ENCODE measurements at regions not wholly inside any gene's neighbourhood (a gene's known extent, or its start where the extent isn't known, plus 50 kb on each side); places are given as distances from the start of the nearest gene placed in this dataset.

DNA sequence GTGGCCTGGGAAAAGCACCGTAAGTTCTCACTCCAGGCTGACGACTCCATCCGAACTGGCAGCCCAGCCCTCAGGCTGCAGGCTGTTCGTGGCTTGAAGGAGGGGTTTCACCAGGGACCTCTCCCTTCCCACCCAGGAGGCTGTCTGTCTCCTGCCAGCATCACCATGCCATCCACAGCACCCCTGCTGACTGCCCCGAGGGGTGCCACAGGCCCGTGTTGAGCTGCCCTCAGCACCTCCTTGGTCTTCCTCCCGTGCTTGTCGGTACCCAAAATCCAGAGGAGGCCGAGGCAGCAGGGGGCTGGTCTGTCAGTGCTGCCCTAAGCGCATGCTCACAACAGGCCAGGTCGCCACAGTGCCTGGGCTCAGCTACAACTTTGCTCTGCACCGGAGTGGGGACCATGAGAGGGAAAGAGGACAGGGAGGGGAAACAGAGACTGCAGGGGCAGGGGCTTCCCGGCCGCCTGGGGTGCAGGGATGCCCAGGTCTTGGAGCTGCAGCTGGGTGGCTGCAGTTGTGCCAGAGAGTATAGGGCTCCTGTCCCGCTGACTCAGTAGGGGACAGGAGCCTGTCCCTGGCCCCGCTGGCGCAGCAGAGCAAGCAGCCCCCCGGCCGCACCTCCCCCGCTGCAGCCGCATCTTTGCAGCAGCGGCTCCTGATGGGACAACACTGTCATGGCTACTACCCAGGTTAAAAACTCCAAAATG lies 963.7 kb upstream of the CRIM1 start:
- Mint-ChIP-seq H3K4me3 (ENCODE audit: unreplicated experiment) (no peak overlapping the region), H3K27me3 (ENCODE audit: insufficient read depth, unreplicated experiment) (no peaks in the 10 kb centered on the region), H3K27ac (ENCODE audit: unreplicated experiment) (no peak overlapping the region), H3K9me3 (ENCODE audit: unreplicated experiment) (no peaks in the 10 kb centered on the region), H3K4me1 (ENCODE audit: low read depth, unreplicated experiment) (no peaks in the 10 kb centered on the region), H3K36me3 (ENCODE audit: insufficient read depth, unreplicated experiment) (no peaks in the 10 kb centered on the region)
- TF ChIP-seq CTCF (IDR thresholded peaks at IDR 0.05; ENCODE audit: insufficient read depth in 1 of 2, low read depth in 1 of 2, low read length in 1 of 2, severe bottlenecking in 1 of 2, unreplicated experiment in 1 of 2): no peak
- BruUV-seq (replicated peaks): no TSS peak
- no peak overlapping the region for H3K4me3 ChIP-seq (ENCODE audit: low read depth, low read length)
- ChIA-PET CTCF (no interaction called here), POLR2A (no interaction called here)
- intact Hi-C loops (cut with micrococcal nuclease; ENCODE audit: unreplicated experiment): no loop called here
- no peaks in the 10 kb centered on the region for H3K27me3 ChIP-seq (replicated peaks; ENCODE audit: control insufficient read depth, insufficient read depth, low read length)
- H3K9me3 ChIP-seq: no peaks in the 10 kb centered on the region
- no peaks in the 10 kb centered on the region for H3K36me3 ChIP-seq (ENCODE audit: control insufficient read depth, insufficient read depth, low read length)
- no peak for DNase-seq
- no peaks in the 10 kb centered on the region for H3K4me1 ChIP-seq

- Mint-ChIP-seq H3K27me3 (ENCODE audit: insufficient read depth, unreplicated experiment) (peaks cover 2% of the 10 kb centered on the region), H3K36me3 (ENCODE audit: insufficient read depth, unreplicated experiment) (no peaks in the 10 kb centered on the region), H3K4me1 (ENCODE audit: low read depth, unreplicated experiment) (no peaks in the 10 kb centered on the region), H3K27ac (ENCODE audit: unreplicated experiment) (no peak overlapping the region), H3K4me3 (ENCODE audit: unreplicated experiment) (no peak overlapping the region), H3K9me3 (ENCODE audit: unreplicated experiment) (no peaks in the 10 kb centered on the region)
- POLR2A ChIA-PET: no interaction called here
- DNase-seq: no peak
- no TSS peak for BruUV-seq (replicated peaks)
- TF ChIP-seq CTCF (IDR thresholded peaks at IDR 0.05; ENCODE audit: insufficient read depth in 1 of 2, low read depth in 1 of 2, low read length in 1 of 2, severe bottlenecking in 1 of 2, unreplicated experiment in 1 of 2): no peak
- no peak overlapping the region for H3K4me3 ChIP-seq (ENCODE audit: low read depth, low read length)
- 0 out of 2 replicates have a peak, but pooled peaks cover 2% of the 10 kb centered on the region for H3K9me3 ChIP-seq
- CTCF ChIA-PET: no interaction called here
- H3K4me1 ChIP-seq: no peaks in the 10 kb centered on the region
- H3K36me3 ChIP-seq (ENCODE audit: control insufficient read depth, insufficient read depth, low read length): no peaks in the 10 kb centered on the region
- intact Hi-C loops (cut with micrococcal nuclease; ENCODE audit: unreplicated experiment): no loop called here
- no peaks in the 10 kb centered on the region for H3K27me3 ChIP-seq (replicated peaks; ENCODE audit: control insufficient read depth, insufficient read depth, low read length)
Measured at GRCh38 chr2:35378791-35379190, 976.8 kb upstream of the CRIM1 start.

DNA sequence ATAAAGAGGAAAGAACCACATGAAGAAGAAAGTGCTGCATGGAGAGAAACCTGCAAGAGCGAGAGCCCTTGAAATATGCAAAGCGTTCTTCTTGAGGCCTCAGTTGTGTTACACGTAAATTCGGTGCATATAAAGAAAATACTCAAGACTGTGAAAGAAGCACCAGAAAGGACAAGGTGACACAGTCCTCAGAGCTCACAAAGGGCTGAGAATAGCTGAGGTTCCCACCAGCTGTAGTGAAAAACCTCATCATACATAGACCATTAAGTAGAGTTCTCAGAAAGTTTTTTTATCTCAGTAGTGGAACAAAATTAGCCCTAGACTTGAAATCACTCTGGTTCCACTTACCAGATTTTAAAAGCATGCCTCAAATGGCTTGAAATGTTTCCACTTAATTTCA lies 980.7 kb upstream of the CRIM1 start:
- Histone ChIP-seq H3K36me3 (ENCODE audit: control insufficient read depth, insufficient read depth, low read length) (no peaks in the 10 kb centered on the region), H3K27me3 (replicated peaks; ENCODE audit: control insufficient read depth, insufficient read depth, low read length) (no peaks in the 10 kb centered on the region), H3K4me1 (no peaks in the 10 kb centered on the region), H3K9me3 (0 out of 2 replicates have a peak, but pooled peaks cover 3% of the 10 kb centered on the region), H3K4me3 (ENCODE audit: low read depth, low read length) (no peak overlapping the region)
- no peaks in the 10 kb centered on the region for H3K36me3 Mint-ChIP-seq (ENCODE audit: insufficient read depth, unreplicated experiment)
- no peak for DNase-seq
- no peaks in the 10 kb centered on the region for H3K4me1 Mint-ChIP-seq (ENCODE audit: low read depth, unreplicated experiment)
- ChIA-PET CTCF (no interaction called here), POLR2A (no interaction called here)
- no peak for TF ChIP-seq CTCF (IDR thresholded peaks at IDR 0.05; ENCODE audit: insufficient read depth in 1 of 2, low read depth in 1 of 2, low read length in 1 of 2, severe bottlenecking in 1 of 2, unreplicated experiment in 1 of 2)
- H3K9me3 Mint-ChIP-seq (ENCODE audit: unreplicated experiment): no peaks in the 10 kb centered on the region
- H3K4me3 Mint-ChIP-seq (ENCODE audit: unreplicated experiment): no peak overlapping the region
- no TSS peak for BruUV-seq (replicated peaks)
- intact Hi-C loops (cut with micrococcal nuclease; ENCODE audit: unreplicated experiment): no loop called here
- no peak overlapping the region for H3K27ac Mint-ChIP-seq (ENCODE audit: unreplicated experiment)
- H3K27me3 Mint-ChIP-seq (ENCODE audit: insufficient read depth, unreplicated experiment): peaks cover 2% of the 10 kb centered on the region

Data from Caco-2 (cell line).